ENCODE measurements at regions not wholly inside any gene's neighbourhood (a gene's known extent, or its start where the extent isn't known, plus 50 kb on each side); places are given as distances from the start of the nearest gene placed in this dataset.

- H3K4me3 ChIP-seq: no peak overlapping the region
- peaks cover 0 to 35% (median 12%) of the 10 kb centered on the region in 3 donors for H3K4me1 ChIP-seq
- no peaks in the 10 kb centered on the region for H3K36me3 ChIP-seq
- no peaks in the 10 kb centered on the region for H3K27me3 ChIP-seq
- 30 to 31% methylated on average over 2 of the region's 2 CpGs for WGBS, 2 donors (ENCODE audit: low coverage in 1 of 2)
- no peak for ATAC-seq
- peak overlapping the region in 2 of 4 donors; percentile 48 to 57 for H3K27ac ChIP-seq
- H3K9me3 ChIP-seq: no peaks in the 10 kb centered on the region
- TF ChIP-seq CTCF (IDR thresholded peaks at IDR 0.05): peak; percentile 22 to 46 (median 42)
- no peak for TF ChIP-seq POLR2AphosphoS5 (IDR thresholded peaks at IDR 0.05)
These were observed 63.6 kb upstream of the ACSL3 start for GRCh38 chr2:222797261-222797660.

GRCh38 chr2:222797871-222798270, 63.0 kb upstream of the ACSL3 start:
- no peak for TF ChIP-seq CTCF (IDR thresholded peaks at IDR 0.05)
- no peak for TF ChIP-seq POLR2A (IDR thresholded peaks at IDR 0.05)
- no peak for TF ChIP-seq EP300 (IDR thresholded peaks at IDR 0.05)
- TF ChIP-seq POLR2AphosphoS5 (IDR thresholded peaks at IDR 0.05): no peak
- H3K27ac ChIP-seq: no peak overlapping the region
- no peaks in the 10 kb centered on the region for H3K9me3 ChIP-seq
- H3K4me1 ChIP-seq: peaks cover 0 to 31% (median 12%) of the 10 kb centered on the region in 3 donors
- H3K27me3 ChIP-seq: no peaks in the 10 kb centered on the region
- H3K4me3 ChIP-seq: no peak overlapping the region
- ATAC-seq: no peak
- 91% methylated on average over 3 of the region's 3 CpGs for WGBS, 2 donors (ENCODE audit: low coverage in 1 of 2)
- H3K36me3 ChIP-seq: no peaks in the 10 kb centered on the region

- H3K36me3 ChIP-seq: no peaks in the 10 kb centered on the region
These were observed 62.3 kb upstream of the ACSL3 start for GRCh38 chr2:222798528-222798927.

GRCh38 chr2:222799262-222799918, 61.4 kb upstream of the ACSL3 start:
- no peak overlapping the region for H3K27ac ChIP-seq
- ATAC-seq: no peak
- H3K36me3 ChIP-seq: no peaks in the 10 kb centered on the region
- 75 to 88% methylated on average over 4 to 7 of the region's 7 CpGs for WGBS, 2 donors (ENCODE audit: low coverage in 1 of 2)
- H3K9me3 ChIP-seq: no peaks in the 10 kb centered on the region
- no peak overlapping the region for H3K4me3 ChIP-seq
- TF ChIP-seq POLR2AphosphoS5 (IDR thresholded peaks at IDR 0.05) (no peak), EP300 (IDR thresholded peaks at IDR 0.05) (no peak), CTCF (IDR thresholded peaks at IDR 0.05) (no peak), POLR2A (IDR thresholded peaks at IDR 0.05) (no peak)
- H3K27me3 ChIP-seq: no peaks in the 10 kb centered on the region
- peaks cover 0 to 31% (median 12%) of the 10 kb centered on the region in 3 donors for H3K4me1 ChIP-seq

More at GRCh38 chr2:222798528-222798927, 62.3 kb upstream of the ACSL3 start:
- Histone ChIP-seq H3K27ac (no peak overlapping the region), H3K4me3 (no peak overlapping the region), H3K27me3 (no peaks in the 10 kb centered on the region), H3K4me1 (peaks cover 0 to 31% (median 12%) of the 10 kb centered on the region in 3 donors), H3K9me3 (no peaks in the 10 kb centered on the region)
- ATAC-seq: no peak
- TF ChIP-seq POLR2AphosphoS5 (IDR thresholded peaks at IDR 0.05): no peak
- TF ChIP-seq EP300 (IDR thresholded peaks at IDR 0.05): no peak
- no peak for TF ChIP-seq CTCF (IDR thresholded peaks at IDR 0.05)
- TF ChIP-seq POLR2A (IDR thresholded peaks at IDR 0.05): no peak

- no peak for TF ChIP-seq EP300 (IDR thresholded peaks at IDR 0.05)
- no peak for TF ChIP-seq CTCF (IDR thresholded peaks at IDR 0.05)
- H3K27ac ChIP-seq: no peak overlapping the region
- H3K27me3 ChIP-seq: no peaks in the 10 kb centered on the region
- no peak overlapping the region for H3K4me3 ChIP-seq
- no peaks in the 10 kb centered on the region for H3K9me3 ChIP-seq
- H3K4me1 ChIP-seq: peaks cover 0 to 28% (median 3%) of the 10 kb centered on the region in 3 donors
- 58 to 62% methylated on average over 4 to 5 of the region's 5 CpGs for WGBS, 2 donors (ENCODE audit: low coverage in 1 of 2)
- no peaks in the 10 kb centered on the region for H3K36me3 ChIP-seq
- no peak for ATAC-seq
These were observed 58.2 kb upstream of the ACSL3 start for GRCh38 chr2:222802514-222803196.
